ENCODE measurements at regions not wholly inside any gene's neighbourhood (a gene's known extent, or its start where the extent isn't known, plus 50 kb on each side); places are given as distances from the start of the nearest gene placed in this dataset.

GRCh38 chr4:185950891-185951290 lies 118.1 kb upstream of the TLR3 start:
- no peaks in the 10 kb centered on the region for H3K4me1 ChIP-seq (ENCODE audit: control insufficient read depth, extremely low read depth, insufficient read depth, low read length)
- H3K4me2 ChIP-seq (ENCODE audit: control insufficient read depth, extremely low read depth, insufficient read depth, low read depth, low read length), result no peak overlapping the region
- no peaks in the 10 kb centered on the region for H3K9me3 ChIP-seq (ENCODE audit: control insufficient read depth, low read depth, low read length)
- no peak overlapping the region for H3K4me3 ChIP-seq (ENCODE audit: control insufficient read depth in 2 of 3, extremely low read depth in 1 of 3, insufficient read depth in 2 of 3, low read depth in 1 of 3, low read length in 3 of 3)
- FAIRE-seq, result no peak
- no peak overlapping the region for H3K9ac ChIP-seq (ENCODE audit: control insufficient read depth, extremely low read depth, insufficient read depth, low read length)
- no peak overlapping the region for H2AFZ ChIP-seq (ENCODE audit: control insufficient read depth, low read length)
- DNase-seq (ENCODE audit: low read depth, low spot score), result no peak
- dilution Hi-C loops (cut with MboI; ENCODE audit: extremely low pct_ligation_motif_present, low sequenced_read_pairs), result no loop called here
- TF ChIP-seq CTCF (optimal IDR thresholded peaks at IDR 0.05 in 1 of 3, IDR thresholded peaks at IDR 0.05 in 1 of 3, conservative IDR thresholded peaks at IDR 0.05 in 1 of 3; ENCODE audit: extremely low read depth in 1 of 3, insufficient read depth in 2 of 3, low read length in 3 of 3), result no peak
- TF ChIP-seq EZH2 (IDR thresholded peaks at IDR 0.05; ENCODE audit: low read length), result no peak
- no peaks in the 10 kb centered on the region for H4K20me1 ChIP-seq (ENCODE audit: control insufficient read depth, extremely low read depth, insufficient read depth, low read length)
- H3K27ac ChIP-seq (ENCODE audit: control insufficient read depth, insufficient read depth, low read length), result no peak overlapping the region
- H3K79me2 ChIP-seq (ENCODE audit: control insufficient read depth, insufficient read depth, low read length), result no peaks in the 10 kb centered on the region
- H3K27me3 ChIP-seq (ENCODE audit: control insufficient read depth, extremely low read depth, insufficient read depth, low read length), result peaks cover 4% of the 10 kb centered on the region
- H3K9me1 ChIP-seq (ENCODE audit: control insufficient read depth, extremely low read depth, insufficient read depth, low read length), result no peaks in the 10 kb centered on the region
- no peaks in the 10 kb centered on the region for H3K36me3 ChIP-seq (ENCODE audit: control insufficient read depth in 2 of 2, extremely low read depth in 1 of 2, insufficient read depth in 2 of 2, low read length in 2 of 2)

DNA sequence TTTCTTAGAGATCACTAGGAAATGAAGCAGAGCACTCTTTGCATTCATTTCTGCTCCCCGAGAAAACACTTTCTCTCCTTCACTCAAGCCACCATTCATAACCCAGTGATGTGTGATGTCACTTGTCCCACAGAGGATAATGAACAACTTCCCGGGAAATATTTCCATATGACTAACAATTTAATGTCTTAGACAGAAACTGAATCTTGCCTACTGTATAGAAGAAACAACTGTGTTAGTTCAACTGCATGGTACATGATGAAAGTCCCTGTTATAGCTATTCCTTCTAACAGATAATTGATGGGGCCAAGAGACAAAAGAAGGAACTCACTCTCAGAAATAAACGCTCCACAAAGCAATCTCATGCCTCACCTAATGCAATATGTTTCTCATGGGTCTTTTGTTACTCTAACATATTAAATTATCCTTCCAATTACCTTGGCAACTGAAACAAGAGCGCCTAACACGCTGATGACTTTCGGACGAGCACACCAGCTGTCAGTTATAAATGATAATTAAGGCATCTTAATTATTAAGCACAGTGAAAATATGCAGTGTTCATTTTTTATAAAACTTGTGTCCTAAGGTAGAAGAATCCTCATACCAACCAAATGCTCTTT lies 113.7 kb upstream of the TLR3 start:
- DNase-seq (ENCODE audit: low read depth, low spot score) (no peak), FAIRE-seq (no peak)
- no peaks in the 10 kb centered on the region for H3K36me3 ChIP-seq (ENCODE audit: control insufficient read depth in 2 of 2, extremely low read depth in 1 of 2, insufficient read depth in 2 of 2, low read length in 2 of 2)
- no peaks in the 10 kb centered on the region for H4K20me1 ChIP-seq (ENCODE audit: control insufficient read depth, extremely low read depth, insufficient read depth, low read length)
- H3K4me2 ChIP-seq (ENCODE audit: control insufficient read depth, extremely low read depth, insufficient read depth, low read depth, low read length), result no peak overlapping the region
- H3K79me2 ChIP-seq (ENCODE audit: control insufficient read depth, insufficient read depth, low read length), result no peaks in the 10 kb centered on the region
- H3K27ac ChIP-seq (ENCODE audit: control insufficient read depth, insufficient read depth, low read length), result no peak overlapping the region
- no peaks in the 10 kb centered on the region for H3K4me1 ChIP-seq (ENCODE audit: control insufficient read depth, extremely low read depth, insufficient read depth, low read length)
- no peaks in the 10 kb centered on the region for H3K9me1 ChIP-seq (ENCODE audit: control insufficient read depth, extremely low read depth, insufficient read depth, low read length)
- TF ChIP-seq EZH2 (IDR thresholded peaks at IDR 0.05; ENCODE audit: low read length), result no peak
- TF ChIP-seq CTCF (optimal IDR thresholded peaks at IDR 0.05 in 1 of 3, IDR thresholded peaks at IDR 0.05 in 1 of 3, conservative IDR thresholded peaks at IDR 0.05 in 1 of 3; ENCODE audit: extremely low read depth in 1 of 3, insufficient read depth in 2 of 3, low read length in 3 of 3), result no peak
- H3K9ac ChIP-seq (ENCODE audit: control insufficient read depth, extremely low read depth, insufficient read depth, low read length), result no peak overlapping the region
- peaks cover 10% of the 10 kb centered on the region for H3K27me3 ChIP-seq (ENCODE audit: control insufficient read depth, extremely low read depth, insufficient read depth, low read length)
- no peak overlapping the region for H3K4me3 ChIP-seq (ENCODE audit: control insufficient read depth in 2 of 3, extremely low read depth in 1 of 3, insufficient read depth in 2 of 3, low read depth in 1 of 3, low read length in 3 of 3)
- dilution Hi-C loops (cut with MboI; ENCODE audit: extremely low pct_ligation_motif_present, low sequenced_read_pairs), result no loop called here
- no peak overlapping the region for H2AFZ ChIP-seq (ENCODE audit: control insufficient read depth, low read length)
- H3K9me3 ChIP-seq (ENCODE audit: control insufficient read depth, low read depth, low read length), result no peaks in the 10 kb centered on the region
